ENCODE measurements at regions not wholly inside any gene's neighbourhood (a gene's known extent, or its start where the extent isn't known, plus 50 kb on each side); places are given as distances from the start of the nearest gene placed in this dataset.
"Not testable (repeated sequence)": the region's sequence is repeated elsewhere in the genome, so short reads cannot be mapped to it uniquely, and the experiment has no call there.

DNA sequence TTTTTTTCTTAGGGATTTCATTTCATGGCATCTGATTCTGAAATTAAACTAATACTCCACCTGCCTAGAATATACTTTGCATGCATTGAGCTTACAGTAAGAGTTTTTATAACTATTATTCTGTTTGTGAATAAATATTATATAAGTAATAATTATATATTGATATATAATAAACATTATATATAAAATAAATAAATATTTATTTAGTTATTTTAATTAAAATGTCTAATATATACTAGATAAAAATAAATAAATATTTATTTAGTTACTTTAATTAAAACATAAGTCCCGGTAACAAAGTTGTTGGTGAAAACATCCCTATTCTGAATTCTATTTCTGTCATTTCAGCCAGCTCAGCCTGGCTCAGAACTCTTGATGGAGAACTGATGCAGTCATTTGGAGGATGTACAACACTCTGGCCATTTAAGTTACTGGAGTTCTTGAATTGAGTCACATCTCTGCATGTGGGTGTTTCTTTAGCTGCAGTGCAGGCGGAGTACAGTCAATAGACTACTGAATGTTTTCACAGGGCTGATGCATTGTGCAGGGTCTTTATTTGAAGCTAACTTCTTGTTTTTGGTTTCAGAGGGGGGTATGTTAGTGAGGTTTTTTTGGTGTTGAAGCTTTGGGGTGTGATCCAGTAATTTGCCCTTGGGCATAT is 508.9 kb upstream of the ADGRB3 start:
- Histone ChIP-seq H3K9me3 (ENCODE audit: control insufficient read depth in 2 of 2, low read length in 2 of 2) (peaks cover 0 to 3% of the 10 kb centered on the region in 2 donors), H3K4me3 (ENCODE audit: low read length in 2 of 2) (no peak overlapping the region), H3K27me3 (ENCODE audit: control insufficient read depth in 1 of 2, insufficient read depth in 2 of 2, low read length in 2 of 2) (no peaks in the 10 kb centered on the region), H3K27ac (ENCODE audit: low read length) (no peak overlapping the region), H3K36me3 (ENCODE audit: control insufficient read depth in 2 of 2, insufficient read depth in 2 of 2, low read length in 2 of 2) (no peaks in the 10 kb centered on the region), H3K4me1 (ENCODE audit: control insufficient read depth, insufficient read depth, low read length) (no peaks in the 10 kb centered on the region), H3K9ac (ENCODE audit: low read length in 2 of 2) (no peak overlapping the region)

GRCh38 chr6:68122975-68123374 is 512.1 kb upstream of the ADGRB3 start:
- not testable (repeated sequence) for H3K9me3 ChIP-seq (ENCODE audit: control insufficient read depth in 2 of 2, low read length in 2 of 2); H3K27ac ChIP-seq (ENCODE audit: low read length); H3K4me3 ChIP-seq (ENCODE audit: low read length in 2 of 2); H3K9ac ChIP-seq (ENCODE audit: low read length in 2 of 2); H3K36me3 ChIP-seq (ENCODE audit: control insufficient read depth in 2 of 2, insufficient read depth in 2 of 2, low read length in 2 of 2); H3K27me3 ChIP-seq (ENCODE audit: control insufficient read depth in 1 of 2, insufficient read depth in 2 of 2, low read length in 2 of 2); H3K4me1 ChIP-seq (ENCODE audit: control insufficient read depth, insufficient read depth, low read length)

GRCh38 chr6:68122032-68122431 is 513.0 kb upstream of the ADGRB3 start:
- no peak overlapping the region for H3K27ac ChIP-seq (ENCODE audit: low read length)
- no peak overlapping the region for H3K9ac ChIP-seq (ENCODE audit: low read length in 2 of 2)
- H3K27me3 ChIP-seq (ENCODE audit: control insufficient read depth in 1 of 2, insufficient read depth in 2 of 2, low read length in 2 of 2) = no peaks in the 10 kb centered on the region
- H3K36me3 ChIP-seq (ENCODE audit: control insufficient read depth in 2 of 2, insufficient read depth in 2 of 2, low read length in 2 of 2) = no peaks in the 10 kb centered on the region
- H3K4me1 ChIP-seq (ENCODE audit: control insufficient read depth, insufficient read depth, low read length) = no peaks in the 10 kb centered on the region
- H3K9me3 ChIP-seq (ENCODE audit: control insufficient read depth in 2 of 2, low read length in 2 of 2) = peaks cover 0 to 3% of the 10 kb centered on the region in 2 donors
- no peak overlapping the region for H3K4me3 ChIP-seq (ENCODE audit: low read length in 2 of 2)

DNA sequence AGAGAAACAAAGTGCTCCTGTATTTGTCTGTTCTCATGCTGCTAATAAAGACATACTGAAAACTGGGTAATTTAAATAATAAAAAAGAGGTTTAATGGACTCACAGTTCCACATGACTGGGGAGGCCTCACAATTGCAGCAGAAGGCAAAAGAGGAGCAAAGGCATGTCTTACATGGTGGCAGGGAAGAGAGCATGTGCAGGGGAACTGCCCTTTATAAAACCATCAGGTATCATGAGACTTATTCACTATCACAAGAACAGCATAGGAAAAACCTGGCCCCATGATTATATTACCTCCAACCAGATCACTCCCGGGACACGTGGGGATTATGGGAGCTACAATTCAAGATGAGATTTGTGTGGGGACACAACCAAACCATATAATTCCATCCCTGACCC is 514.1 kb upstream of the ADGRB3 start:
- H3K27me3 ChIP-seq (ENCODE audit: control insufficient read depth in 1 of 2, insufficient read depth in 2 of 2, low read length in 2 of 2); H3K4me3 ChIP-seq (ENCODE audit: low read length in 2 of 2); H3K9me3 ChIP-seq (ENCODE audit: control insufficient read depth in 2 of 2, low read length in 2 of 2); H3K4me1 ChIP-seq (ENCODE audit: control insufficient read depth, insufficient read depth, low read length); H3K9ac ChIP-seq (ENCODE audit: low read length in 2 of 2); H3K27ac ChIP-seq (ENCODE audit: low read length); H3K36me3 ChIP-seq (ENCODE audit: control insufficient read depth in 2 of 2, insufficient read depth in 2 of 2, low read length in 2 of 2): not testable (repeated sequence)

GRCh38 chr6:68114463-68115047 is 520.5 kb upstream of the ADGRB3 start:
- Histone ChIP-seq H3K36me3 (ENCODE audit: control insufficient read depth in 2 of 2, insufficient read depth in 2 of 2, low read length in 2 of 2) (no peaks in the 10 kb centered on the region), H3K27ac (ENCODE audit: low read length) (no peak overlapping the region), H3K4me1 (ENCODE audit: control insufficient read depth, insufficient read depth, low read length) (no peaks in the 10 kb centered on the region), H3K9me3 (ENCODE audit: control insufficient read depth in 2 of 2, low read length in 2 of 2) (no peaks in the 10 kb centered on the region), H3K9ac (ENCODE audit: low read length in 2 of 2) (no peak overlapping the region), H3K27me3 (ENCODE audit: control insufficient read depth in 1 of 2, insufficient read depth in 2 of 2, low read length in 2 of 2) (no peaks in the 10 kb centered on the region), H3K4me3 (ENCODE audit: low read length in 2 of 2) (no peak overlapping the region)

DNA sequence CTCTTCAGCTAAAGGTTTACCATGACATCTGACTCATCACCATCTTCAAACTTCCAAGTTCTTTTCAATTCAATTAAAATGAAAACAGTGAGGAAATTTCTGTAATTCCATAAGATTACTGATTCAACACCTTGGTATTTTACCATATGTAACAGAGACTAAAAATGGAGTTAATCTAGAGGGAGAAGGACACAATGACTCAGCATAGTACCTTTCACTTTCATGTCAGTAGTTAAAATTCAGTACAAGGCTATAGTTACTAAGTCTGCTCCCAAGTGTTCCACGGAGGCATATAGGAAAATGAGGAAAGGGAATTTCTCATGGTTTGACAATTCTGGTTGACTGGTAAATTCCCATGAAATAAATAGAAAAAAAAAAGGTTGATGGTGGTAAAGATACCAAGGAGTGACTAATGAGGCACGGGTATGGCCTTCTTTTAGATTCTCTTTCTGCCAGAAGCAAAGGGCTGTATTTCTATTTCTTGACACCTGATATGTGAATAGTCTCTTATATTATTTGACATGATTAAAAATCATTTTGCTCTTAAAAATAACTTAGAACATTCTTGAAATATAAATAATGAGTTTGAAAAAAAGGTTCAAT is 526.7 kb upstream of the ADGRB3 start:
- Histone ChIP-seq H3K27ac (ENCODE audit: low read length) (no peak overlapping the region), H3K36me3 (ENCODE audit: control insufficient read depth in 2 of 2, insufficient read depth in 2 of 2, low read length in 2 of 2) (no peaks in the 10 kb centered on the region), H3K27me3 (ENCODE audit: control insufficient read depth in 1 of 2, insufficient read depth in 2 of 2, low read length in 2 of 2) (no peaks in the 10 kb centered on the region), H3K4me3 (ENCODE audit: low read length in 2 of 2) (no peak overlapping the region), H3K9me3 (ENCODE audit: control insufficient read depth in 2 of 2, low read length in 2 of 2) (no peaks in the 10 kb centered on the region), H3K9ac (ENCODE audit: low read length in 2 of 2) (no peak overlapping the region), H3K4me1 (ENCODE audit: control insufficient read depth, insufficient read depth, low read length) (no peaks in the 10 kb centered on the region)

DNA sequence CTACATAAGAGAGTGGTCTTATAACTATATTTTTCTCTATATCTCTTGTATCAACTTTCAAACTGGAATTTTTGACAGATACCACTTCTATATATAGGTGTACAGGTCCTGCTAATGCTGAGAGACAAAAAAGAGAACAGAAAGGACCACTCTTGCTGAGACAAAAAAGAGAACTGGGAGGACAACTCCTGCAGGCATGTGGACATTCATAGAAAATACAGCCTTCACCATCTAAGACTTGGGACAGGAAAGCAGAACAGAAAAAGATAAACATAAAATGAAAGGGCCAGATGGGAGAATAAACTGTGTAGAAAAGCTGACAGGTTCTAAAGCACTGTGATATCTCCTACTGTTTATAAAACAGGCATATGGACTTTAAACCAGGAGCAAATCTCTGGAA is 541.0 kb upstream of the ADGRB3 start:
- no peaks in the 10 kb centered on the region for H3K27me3 ChIP-seq (ENCODE audit: control insufficient read depth in 1 of 2, insufficient read depth in 2 of 2, low read length in 2 of 2)
- no peaks in the 10 kb centered on the region for H3K9me3 ChIP-seq (ENCODE audit: control insufficient read depth in 2 of 2, low read length in 2 of 2)
- H3K4me3 ChIP-seq (ENCODE audit: low read length in 2 of 2) = no peak overlapping the region
- no peak overlapping the region for H3K9ac ChIP-seq (ENCODE audit: low read length in 2 of 2)
- H3K27ac ChIP-seq (ENCODE audit: low read length) = no peak overlapping the region
- no peaks in the 10 kb centered on the region for H3K36me3 ChIP-seq (ENCODE audit: control insufficient read depth in 2 of 2, insufficient read depth in 2 of 2, low read length in 2 of 2)
- H3K4me1 ChIP-seq (ENCODE audit: control insufficient read depth, insufficient read depth, low read length) = no peaks in the 10 kb centered on the region

DNA sequence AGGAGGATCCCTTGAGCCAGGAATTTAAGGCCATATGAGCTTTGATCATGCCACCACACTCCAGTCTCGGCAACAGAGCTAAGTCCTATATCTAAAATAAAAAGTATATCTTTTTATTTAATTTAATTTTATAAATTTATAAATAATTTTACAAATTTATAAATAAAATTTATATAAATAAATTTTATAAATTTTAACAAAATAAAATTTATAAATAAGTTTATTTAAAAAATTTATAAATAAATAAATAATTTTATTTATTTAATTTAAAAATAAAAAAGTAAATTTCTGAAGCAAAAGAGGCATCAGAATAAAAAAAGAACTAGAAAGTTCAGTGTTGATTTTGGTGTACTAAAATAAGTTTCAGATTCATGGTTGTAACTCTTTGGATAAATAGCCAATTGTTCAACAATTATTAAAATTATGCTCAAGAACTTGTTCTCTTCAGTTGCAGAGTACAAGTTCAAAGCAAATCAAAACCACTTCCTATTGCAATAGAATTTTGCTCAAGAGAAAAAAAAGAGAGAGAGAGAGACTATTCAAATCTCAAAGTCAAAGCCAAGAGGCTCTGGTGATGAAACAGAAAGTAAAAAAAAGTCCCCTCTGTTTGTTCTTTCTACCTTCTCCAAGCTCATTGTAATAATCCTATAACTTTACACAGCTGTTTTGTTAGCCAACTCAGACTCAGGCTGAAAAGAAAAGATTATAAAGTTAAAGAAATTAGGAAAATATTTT is 547.5 kb upstream of the ADGRB3 start:
- Histone ChIP-seq H3K9me3 (ENCODE audit: control insufficient read depth in 2 of 2, low read length in 2 of 2) (no peaks in the 10 kb centered on the region), H3K4me1 (ENCODE audit: control insufficient read depth, insufficient read depth, low read length) (no peaks in the 10 kb centered on the region), H3K36me3 (ENCODE audit: control insufficient read depth in 2 of 2, insufficient read depth in 2 of 2, low read length in 2 of 2) (no peaks in the 10 kb centered on the region), H3K9ac (ENCODE audit: low read length in 2 of 2) (no peak overlapping the region), H3K4me3 (ENCODE audit: low read length in 2 of 2) (no peak overlapping the region), H3K27me3 (ENCODE audit: control insufficient read depth in 1 of 2, insufficient read depth in 2 of 2, low read length in 2 of 2) (no peaks in the 10 kb centered on the region), H3K27ac (ENCODE audit: low read length) (no peak overlapping the region)

DNA sequence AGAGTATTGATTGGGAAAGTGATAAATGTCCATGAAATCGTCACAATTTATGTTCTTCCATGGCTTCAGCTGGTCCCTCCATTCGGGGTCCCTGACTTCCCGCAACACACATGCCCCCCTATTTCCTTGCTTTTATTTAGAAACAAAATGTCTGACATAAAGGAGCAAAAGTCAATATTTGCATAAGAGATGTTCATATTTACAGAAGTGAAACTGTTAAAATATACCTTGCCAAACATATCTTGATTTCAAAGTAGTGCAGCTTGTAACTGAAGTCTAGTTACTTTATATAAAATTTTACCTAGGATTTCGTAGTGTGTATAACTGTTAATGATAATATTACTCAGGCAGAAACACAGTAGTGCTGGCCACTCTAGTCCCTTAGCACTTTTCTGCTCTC is 548.9 kb upstream of the ADGRB3 start:
- no peaks in the 10 kb centered on the region for H3K9me3 ChIP-seq (ENCODE audit: control insufficient read depth in 2 of 2, low read length in 2 of 2)
- H3K27ac ChIP-seq (ENCODE audit: low read length) = no peak overlapping the region
- no peak overlapping the region for H3K9ac ChIP-seq (ENCODE audit: low read length in 2 of 2)
- H3K4me1 ChIP-seq (ENCODE audit: control insufficient read depth, insufficient read depth, low read length) = no peaks in the 10 kb centered on the region
- no peak overlapping the region for H3K4me3 ChIP-seq (ENCODE audit: low read length in 2 of 2)
- H3K27me3 ChIP-seq (ENCODE audit: control insufficient read depth in 1 of 2, insufficient read depth in 2 of 2, low read length in 2 of 2) = no peaks in the 10 kb centered on the region
- no peaks in the 10 kb centered on the region for H3K36me3 ChIP-seq (ENCODE audit: control insufficient read depth in 2 of 2, insufficient read depth in 2 of 2, low read length in 2 of 2)

GRCh38 chr6:68085599-68085998 is 549.5 kb upstream of the ADGRB3 start:
- H3K4me1 ChIP-seq (ENCODE audit: control insufficient read depth, insufficient read depth, low read length); H3K9me3 ChIP-seq (ENCODE audit: control insufficient read depth in 2 of 2, low read length in 2 of 2); H3K36me3 ChIP-seq (ENCODE audit: control insufficient read depth in 2 of 2, insufficient read depth in 2 of 2, low read length in 2 of 2); H3K9ac ChIP-seq (ENCODE audit: low read length in 2 of 2); H3K27ac ChIP-seq (ENCODE audit: low read length); H3K27me3 ChIP-seq (ENCODE audit: control insufficient read depth in 1 of 2, insufficient read depth in 2 of 2, low read length in 2 of 2); H3K4me3 ChIP-seq (ENCODE audit: low read length in 2 of 2): not testable (repeated sequence)

DNA sequence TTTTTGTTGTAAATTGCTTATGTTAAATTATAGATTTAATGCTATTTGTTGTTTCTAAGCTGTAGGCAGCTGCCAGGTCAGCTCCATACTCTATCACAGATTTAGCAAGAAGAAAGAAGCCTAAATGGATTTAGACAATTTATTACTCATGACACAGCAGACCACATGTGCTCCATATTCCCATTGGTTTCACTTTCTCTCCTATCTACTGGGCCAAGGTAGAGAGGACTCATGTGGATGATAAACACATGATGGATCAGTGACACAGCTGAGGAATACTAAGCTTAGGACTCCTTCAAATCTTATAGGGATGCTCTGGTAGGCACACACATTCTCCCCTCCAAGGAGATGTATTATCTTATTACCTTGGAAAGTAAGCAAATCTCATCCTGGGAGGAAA is 553.0 kb upstream of the ADGRB3 start:
- Histone ChIP-seq H3K4me1 (ENCODE audit: control insufficient read depth, insufficient read depth, low read length) (no peaks in the 10 kb centered on the region), H3K9ac (ENCODE audit: low read length in 2 of 2) (no peak overlapping the region), H3K9me3 (ENCODE audit: control insufficient read depth in 2 of 2, low read length in 2 of 2) (no peaks in the 10 kb centered on the region), H3K36me3 (ENCODE audit: control insufficient read depth in 2 of 2, insufficient read depth in 2 of 2, low read length in 2 of 2) (no peaks in the 10 kb centered on the region), H3K4me3 (ENCODE audit: low read length in 2 of 2) (no peak overlapping the region), H3K27ac (ENCODE audit: low read length) (no peak overlapping the region), H3K27me3 (ENCODE audit: control insufficient read depth in 1 of 2, insufficient read depth in 2 of 2, low read length in 2 of 2) (no peaks in the 10 kb centered on the region)
